PC-3 (cell line): ENCODE measurements at regions not wholly inside any gene's neighbourhood (a gene's known extent, or its start where the extent isn't known, plus 50 kb on each side); places are given as distances from the start of the nearest gene placed in this dataset.
"Not testable (repeated sequence)": the region's sequence is repeated elsewhere in the genome, so short reads cannot be mapped to it uniquely, and the experiment has no call there.

Experiments used
- CTCF ChIP-seq: fragments of 300-600 bp; sonication (generic); conservative IDR thresholded peaks from 2 replicates; pipeline ENCODE4 v1.5.1; 2017; ENCODE audit warnings: antibody characterized with exemption, low read depth, mild to moderate bottlenecking, low read length
- EZH2 ChIP-seq: fragments of 300-600 bp; sonication (generic); IDR thresholded peaks from one replicate; pipeline ENCODE4 v1.6.1; 2017; ENCODE audit warnings: antibody characterized with exemption, mild to moderate bottlenecking, low read length; ENCODE audit not compliant: unreplicated experiment
- EZH2phosphoT487 ChIP-seq: fragments of 300-600 bp; sonication (generic); IDR thresholded peaks from 2 replicates; pipeline ENCODE4 v1.6.1; 2018; ENCODE audit warnings: mild to moderate bottlenecking, antibody characterized with exemption, low read length, borderline replicate concordance

DNA sequence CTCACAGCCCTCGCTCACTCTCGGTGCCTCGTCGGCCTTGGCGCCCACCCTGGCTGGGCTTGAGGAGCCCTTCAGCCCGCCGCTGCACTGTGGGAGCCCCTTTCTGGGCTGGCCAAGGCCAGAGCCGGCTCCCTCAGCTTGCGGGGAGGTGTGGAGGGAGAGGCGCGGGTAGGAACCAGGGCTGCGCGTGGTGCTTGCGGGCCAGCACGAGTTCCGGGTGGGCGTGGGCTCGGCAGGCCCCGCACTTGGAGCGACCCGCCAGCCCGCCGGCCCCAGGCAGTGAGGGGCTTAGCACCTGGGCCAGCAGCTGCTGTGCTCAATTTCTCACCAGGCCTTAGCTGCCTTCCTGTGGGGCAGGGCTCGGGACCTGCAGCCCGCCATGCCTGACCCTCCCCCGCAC is 202.4 kb upstream of the PRSS16 start:
- not testable (repeated sequence) for TF ChIP-seq CTCF, EZH2, EZH2phosphoT487
